HG02840 (cell line): ENCODE measurements at regions not wholly inside any gene's neighbourhood (a gene's known extent, or its start where the extent isn't known, plus 50 kb on each side); places are given as distances from the start of the nearest gene placed in this dataset.

Experiments used
- ATAC-seq: cut with Tn5 transposase; IDR thresholded peaks from one replicate; pipeline ENCODE4 v1.9.1; 2021; ENCODE audit warnings: mild to moderate bottlenecking, moderate library complexity, moderate number of reproducible peaks; ENCODE audit not compliant: unreplicated experiment, low FRiP score

DNA sequence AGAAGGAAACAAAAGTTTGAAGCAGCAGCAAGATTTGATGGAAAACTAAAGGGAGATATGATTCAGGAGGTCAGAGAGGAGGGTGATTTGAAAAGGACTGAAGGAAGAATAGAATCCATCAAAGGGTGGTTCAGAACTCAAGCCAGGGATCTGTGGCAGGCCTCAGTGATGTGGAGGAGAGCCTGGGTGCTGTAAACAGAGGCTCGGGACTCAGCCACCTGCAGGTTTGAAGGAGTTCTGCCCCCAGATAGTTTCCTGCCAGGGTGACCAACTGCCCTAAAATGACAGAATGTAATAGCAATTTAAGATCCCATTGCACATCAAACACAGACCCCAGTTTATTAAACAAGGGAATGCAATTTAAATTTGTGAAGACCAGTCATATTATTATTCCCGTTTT lies 204.0 kb upstream of the FAT1 start:
- no peak for ATAC-seq

DNA sequence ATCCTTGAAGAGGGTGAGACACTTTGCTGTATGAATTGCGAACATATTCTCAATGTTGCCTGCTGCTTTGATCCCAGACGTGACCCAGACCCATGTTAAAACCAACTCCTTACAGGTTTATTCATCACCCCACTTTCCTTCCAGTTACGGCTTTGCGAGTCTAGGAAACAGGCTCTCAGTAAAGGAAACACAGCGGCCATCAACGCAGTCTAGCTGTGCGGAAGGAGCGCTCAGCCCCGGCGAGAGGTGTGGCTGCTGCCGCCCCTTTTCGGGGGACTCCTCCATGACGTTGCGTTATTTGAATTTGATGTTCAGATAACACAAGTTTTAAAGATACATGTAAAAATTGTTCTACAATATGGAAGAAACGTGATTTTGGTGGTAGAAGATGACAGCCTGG lies 206.4 kb upstream of the FAT1 start:
- no peak for ATAC-seq

DNA sequence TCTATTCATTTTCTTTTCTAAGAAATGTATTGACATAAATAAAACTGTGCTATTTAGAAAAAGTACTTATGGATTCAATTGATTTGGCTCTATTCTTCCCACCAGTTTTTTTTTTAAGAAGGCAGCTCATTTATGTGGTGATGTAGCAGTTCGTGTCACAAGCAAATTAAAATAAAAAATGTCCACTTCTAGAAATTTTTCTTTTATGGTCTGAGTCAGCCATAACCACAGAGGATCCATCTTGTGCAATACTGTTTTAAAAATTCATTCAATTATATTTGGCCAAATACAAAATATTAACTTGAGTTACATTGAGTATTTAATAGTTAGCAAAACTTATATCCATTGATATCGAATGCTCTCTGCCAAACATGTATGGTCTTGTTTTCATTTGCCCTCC lies 207.9 kb upstream of the FAT1 start:
- ATAC-seq = no peak

DNA sequence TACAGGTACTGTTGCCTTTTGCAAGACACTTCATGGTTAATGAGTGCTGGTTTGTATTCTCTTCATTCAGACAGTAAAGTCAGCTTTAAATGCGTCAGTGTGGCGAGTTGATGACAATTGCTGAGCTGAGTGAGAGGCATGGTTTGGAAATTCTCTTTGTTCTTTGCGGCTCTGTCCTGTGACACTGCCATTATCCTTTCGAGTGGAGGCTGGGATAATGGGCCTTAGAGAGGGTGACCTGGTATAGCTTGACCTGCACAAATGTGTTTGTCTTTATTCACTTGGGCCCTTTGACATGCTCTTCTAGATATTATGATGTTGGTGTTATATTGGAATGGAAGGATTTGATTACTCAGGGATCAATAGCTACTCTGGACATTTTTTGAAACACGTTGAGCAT lies 208.5 kb upstream of the FAT1 start:
- ATAC-seq = no peak

DNA sequence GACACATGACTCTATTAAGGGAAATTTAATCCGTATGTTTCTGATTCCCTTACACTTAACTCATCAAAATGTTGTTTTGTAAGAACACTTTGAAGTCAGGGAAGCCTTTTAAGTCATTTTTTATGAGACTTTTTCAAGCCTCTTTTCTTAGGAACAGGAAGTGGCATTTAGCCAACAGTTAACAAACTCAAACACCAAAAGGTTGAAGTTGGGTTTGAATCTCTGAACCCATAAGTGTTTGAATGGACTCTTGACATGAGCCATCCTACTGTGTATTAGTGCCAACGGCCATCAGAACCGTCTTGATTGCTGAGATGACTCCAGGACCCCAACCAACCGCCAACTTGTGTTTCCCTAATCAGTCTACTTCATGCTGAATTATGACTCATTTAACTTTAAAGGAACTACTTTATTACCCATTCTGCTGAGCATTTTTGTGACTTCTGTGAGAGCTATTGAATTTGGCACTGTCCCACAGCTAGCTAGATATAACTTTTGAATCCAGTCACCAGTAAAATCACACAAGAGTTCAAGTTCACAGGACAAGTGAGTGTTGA lies 209.1 kb upstream of the FAT1 start:
- no peak for ATAC-seq

DNA sequence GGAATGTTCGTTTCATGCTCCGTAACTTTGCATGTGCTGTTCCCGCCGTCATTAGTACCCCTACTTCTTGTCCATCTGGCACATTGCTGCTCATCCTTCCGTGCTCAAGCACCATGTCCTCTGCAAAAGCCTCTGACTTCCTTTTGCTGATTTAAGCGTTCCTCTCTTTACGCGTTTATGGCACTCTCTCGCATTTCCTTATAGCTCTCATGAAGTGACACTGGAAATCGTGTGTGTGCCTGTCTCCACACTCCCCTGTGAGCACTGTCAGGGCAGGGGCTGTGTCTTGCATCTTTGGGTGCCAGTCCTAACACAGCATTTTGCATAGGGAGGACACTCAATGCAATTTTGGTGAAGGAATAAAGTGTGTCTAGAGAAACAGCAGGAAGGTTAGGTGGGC lies 210.6 kb upstream of the FAT1 start:
- ATAC-seq = no peak

DNA sequence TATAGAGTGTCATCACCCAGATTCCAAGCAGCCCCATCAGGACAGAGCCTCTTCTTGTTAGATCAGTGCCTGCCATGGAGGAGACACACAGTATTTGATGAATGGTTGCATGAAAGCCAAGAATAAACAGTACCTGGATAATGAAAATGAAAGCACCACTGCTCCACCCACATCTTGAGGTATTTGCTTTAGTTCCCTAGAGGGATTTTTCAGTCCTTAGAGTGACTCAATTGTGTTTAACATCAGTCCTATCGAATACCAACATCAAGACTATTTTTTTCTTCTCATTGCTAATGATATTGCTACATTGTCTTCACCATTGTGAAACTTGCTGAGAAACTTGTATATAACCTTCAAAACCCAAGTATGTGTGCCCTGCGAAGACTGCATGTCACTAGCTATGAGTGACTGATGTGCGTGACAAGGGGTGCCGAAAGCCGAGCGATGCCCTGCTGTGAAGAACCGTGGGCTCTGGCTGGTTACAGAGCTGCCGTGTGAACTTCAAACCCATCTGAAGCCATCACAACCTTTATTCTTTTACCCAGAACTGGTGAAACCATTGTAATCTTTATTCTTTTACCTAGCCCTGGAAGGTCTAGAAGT lies 211.3 kb upstream of the FAT1 start:
- no peak for ATAC-seq

DNA sequence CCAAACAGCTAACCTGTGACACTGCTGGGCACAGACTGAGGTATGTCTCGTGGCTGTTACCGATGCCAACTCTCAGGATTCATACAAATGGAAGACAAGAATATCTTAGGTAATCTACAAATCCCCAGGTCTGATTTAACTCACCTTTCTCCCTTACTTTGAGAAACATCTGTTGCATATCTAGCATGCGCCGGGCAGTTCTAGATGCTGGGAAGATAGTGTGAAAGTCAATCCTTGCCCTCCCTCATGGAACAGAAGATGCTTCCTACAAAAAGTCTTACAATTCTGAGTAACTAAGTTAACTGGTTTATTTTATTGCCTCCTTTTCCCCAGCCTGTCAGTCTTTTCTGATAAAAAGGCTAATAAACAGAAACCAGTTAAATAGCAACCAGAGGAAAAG lies 212.2 kb upstream of the FAT1 start:
- ATAC-seq = no peak

DNA sequence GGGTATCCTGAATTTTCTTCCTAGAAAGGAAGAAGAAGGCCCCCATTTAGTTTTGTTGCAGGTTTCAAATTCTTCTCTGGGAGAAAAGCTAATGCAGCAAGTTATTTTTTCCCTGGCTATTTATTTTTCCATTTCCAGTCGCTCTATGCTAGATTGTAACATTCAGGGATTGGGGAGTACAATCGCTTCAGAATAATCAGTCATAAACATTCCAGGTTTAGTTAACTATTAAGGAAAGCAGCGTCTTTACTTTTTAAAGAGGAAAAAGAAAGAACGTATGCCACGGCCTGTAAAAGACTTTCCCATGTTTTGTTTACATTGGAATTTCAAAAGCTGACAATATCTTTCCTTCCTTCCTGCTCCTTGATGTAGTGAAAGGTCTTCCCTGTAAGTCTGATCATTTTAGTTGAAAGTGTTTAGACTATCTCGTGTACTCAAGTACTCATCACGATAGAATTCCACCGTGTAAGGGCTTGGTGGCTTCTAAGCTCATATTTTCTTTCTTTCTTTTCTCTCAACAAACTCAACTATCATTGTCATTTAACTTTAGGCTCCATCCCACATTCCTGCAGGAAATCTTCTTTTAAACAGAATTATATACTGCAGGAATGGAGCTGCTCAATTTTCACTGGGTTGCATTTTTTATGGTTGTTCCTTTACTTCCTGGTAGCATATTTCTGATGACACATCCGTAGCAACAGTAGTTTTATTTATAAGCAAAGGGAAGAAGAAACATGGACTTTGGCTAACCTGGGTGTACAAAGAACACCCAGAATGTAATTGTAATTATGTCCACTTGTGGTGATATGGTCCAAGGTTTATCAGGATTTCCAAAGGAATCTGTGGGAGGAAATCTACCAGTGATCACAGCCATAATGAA lies 213.1 kb upstream of the FAT1 start:
- ATAC-seq = no peak

DNA sequence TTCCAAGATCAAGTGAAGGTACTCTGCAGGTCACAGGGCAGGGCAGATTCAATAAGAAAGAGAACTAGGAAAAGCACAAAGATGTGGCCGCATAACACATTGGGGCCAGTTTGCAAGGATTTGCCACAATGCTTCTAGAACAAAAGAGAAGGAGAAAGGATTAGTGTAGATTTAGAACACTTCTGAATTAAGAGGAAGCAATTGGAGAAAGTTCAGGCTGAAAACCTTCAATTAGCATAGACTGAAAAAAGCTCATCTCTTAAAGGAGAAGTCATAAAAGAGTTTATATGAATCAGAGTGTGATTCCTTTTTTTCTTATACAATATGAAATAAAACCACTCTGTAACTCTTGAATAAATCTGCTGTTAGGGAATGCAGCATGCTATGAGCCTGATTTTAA lies 215.6 kb upstream of the FAT1 start:
- no peak for ATAC-seq

DNA sequence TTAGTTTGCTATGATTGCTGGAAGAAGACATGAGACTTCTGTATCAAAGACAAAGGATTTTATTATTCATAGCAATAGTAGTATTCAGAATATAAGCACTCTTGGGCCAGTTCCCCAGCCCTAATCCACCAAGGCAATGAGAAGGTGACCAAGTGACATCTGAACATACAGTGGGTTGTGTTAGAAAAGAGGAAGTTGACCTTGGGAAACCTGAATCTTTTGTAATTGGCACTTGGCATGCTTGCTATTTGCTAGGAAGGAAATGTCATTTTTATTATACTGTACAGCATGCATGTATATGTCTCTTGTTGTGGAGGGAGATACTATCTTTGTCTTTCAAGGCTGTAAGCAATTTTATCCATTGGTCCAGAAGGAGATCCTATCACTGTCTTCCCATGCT lies 216.1 kb upstream of the FAT1 start:
- ATAC-seq = no peak

DNA sequence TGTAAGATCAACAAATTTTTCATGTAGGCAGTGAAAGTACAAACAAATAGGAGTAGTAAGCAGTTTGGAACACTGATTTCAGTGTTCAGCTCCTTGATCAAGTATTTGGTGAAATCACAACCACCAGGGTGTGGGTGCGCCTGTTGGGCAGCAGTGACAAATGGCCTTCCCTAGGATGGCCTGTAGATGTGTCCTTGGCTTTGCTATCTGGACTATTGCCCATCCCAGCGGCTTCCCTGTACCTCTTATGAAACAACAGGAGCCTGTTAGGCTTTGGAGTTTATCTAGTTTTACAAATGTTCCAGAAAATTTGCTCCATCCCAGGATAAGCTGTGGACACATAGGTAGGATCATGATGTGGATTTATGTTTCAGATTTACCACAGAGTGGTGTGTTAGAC lies 216.8 kb upstream of the FAT1 start:
- ATAC-seq = no peak

DNA sequence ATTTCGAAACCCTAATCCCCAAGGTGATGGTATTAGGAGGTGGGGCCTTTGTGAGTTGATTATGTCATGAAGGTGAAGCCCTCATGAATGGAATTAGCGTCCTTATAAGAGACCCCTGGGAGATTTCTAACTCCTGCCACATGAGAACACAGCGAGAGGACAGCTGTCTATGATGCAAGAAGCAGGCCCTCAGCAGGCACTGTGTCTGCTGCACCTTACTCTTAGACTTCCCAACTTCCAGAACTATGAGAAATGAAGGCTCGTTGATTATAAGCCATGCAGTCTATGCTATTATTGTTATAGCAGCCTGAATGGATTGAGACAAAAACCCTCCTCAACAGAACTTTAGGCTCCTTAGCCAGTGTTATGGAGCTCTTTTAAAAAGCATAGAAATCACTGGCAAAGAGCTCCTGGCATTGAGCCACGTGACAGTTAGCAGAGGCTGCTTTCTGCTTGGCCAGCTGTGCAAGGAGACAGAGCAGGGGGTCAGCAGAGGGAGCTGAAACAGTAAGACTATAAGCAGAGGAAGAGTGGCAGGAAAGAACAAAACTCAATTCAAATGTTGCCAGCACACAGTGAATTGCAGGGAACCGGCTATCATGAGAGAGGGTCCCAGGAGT lies 219.2 kb upstream of the FAT1 start:
- no peak for ATAC-seq

DNA sequence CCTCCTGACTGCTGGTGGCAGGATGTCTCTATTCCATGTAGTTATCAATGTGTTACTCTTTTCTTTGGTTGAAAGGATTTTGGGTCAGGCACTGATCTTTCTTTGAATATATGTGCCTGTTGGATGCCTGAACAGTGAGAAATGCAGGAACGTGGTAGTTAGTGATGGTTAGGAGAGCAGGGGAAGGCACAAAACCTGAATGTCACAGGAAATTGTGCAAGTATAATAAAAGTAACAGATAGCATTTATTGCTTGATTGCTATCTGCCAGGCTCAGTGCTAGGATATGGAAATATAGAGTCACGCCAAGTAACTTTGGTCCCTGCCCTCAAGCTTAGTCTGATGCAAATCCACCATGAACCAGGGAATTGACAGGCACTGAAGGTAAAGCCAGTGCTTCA lies 219.8 kb upstream of the FAT1 start:
- ATAC-seq = no peak

DNA sequence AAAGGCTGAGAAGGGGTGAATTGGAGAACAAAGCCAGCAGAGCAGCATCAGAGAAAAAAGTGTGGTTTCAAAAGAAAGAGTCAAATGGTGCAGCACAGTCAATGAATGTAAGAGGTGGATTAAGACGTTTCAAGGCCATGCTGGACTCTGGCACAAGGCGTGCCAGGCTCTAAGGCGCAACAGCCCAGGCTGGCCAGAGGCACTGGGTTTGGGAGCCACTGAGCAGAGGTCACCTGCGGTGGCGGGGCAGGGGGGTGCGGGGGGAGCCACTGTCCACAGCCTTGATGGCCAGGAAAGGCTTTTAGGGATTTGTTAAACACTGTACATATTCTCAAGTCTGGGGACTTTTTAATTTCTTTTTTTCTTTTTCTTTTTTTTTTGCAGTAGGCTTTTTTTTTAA lies 222.5 kb upstream of the FAT1 start:
- no peak for ATAC-seq

DNA sequence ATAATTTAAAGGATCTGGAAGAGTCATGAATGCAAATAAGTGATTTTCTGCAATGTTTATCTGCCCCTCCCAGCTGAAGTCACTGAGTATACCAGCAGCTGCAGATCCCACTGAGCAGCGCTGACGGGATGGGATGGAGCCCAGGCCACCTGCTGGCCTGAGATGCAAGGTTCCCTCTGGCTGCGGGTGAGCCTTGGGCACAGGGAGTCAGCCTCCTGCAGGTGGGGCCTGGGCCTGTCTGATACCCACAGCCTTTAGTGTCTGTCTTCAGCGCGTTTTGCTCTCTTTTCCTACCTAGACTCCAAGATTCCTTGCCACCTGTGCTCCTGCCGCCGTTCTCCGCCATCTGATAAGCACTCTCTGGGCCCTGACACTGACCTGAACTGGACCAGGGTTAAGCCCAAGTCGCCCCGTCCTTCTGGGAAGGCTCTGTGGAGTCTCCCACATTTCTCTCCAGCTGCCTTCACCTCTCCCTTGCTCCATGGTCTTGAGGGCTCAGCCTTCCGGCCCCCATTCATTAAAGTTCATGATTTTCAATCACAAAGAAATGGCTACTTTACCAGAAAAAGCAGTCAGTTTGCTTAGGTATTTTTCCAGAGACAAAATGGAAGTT lies 223.1 kb upstream of the FAT1 start:
- no peak for ATAC-seq

DNA sequence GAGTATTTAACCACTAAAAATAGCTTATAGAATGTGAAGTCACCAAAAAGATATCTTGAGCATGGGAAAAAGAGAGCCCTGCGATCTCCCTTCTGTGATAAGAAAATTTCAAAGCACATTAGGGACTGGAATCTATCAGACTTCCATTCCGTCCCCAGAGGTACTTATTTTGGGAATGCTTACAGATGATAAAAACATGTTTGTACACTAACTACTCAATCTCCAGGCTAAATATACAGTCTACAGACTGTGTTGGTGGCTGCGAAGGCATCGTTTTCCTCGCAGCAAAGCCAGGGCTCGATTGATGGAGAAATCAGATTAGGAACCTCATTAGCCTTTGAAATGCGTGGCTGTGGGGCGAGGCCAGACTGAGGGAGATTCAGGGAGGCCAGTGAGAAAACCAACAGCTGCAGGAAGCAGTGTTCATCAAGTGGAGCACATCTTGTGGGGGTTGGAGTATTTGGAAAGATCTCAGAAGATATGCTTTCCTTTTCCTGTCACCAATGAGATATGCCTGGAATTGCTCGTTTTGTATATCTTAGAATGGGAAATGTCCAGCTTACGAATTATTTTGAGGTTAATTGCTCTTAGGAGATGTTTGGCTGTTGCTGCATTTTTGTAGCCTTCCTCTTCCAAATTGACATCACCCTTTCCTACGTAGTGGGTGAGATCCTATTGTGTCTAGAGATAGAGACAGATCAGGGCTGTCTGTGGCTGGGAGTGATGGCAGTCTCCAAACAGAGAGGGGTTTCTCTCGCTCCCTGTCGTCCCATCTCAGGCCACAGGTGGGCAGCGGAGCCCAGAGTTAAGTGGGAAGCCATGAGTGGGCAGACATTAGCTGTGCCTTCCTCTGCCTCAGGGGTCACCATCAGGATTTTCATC lies 224.9 kb upstream of the FAT1 start:
- ATAC-seq = no peak

DNA sequence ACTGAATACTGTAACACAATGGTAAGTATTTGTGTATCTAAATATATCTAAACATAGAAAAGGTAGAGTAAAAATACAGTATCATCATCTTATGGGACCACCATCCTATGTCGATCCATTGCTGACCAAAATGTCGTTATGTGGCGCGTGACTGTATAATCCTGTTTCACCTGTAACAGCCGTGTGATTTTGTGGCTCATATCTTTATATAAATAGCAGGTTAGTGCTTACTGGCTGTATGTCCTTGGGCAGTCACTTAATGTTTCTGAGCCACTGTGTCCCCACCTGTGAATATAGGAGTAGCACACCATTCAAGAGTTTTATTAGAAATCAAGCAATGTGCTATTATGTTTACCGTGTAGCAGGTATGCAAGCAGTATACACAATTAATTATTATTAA lies 226.2 kb upstream of the FAT1 start:
- no peak for ATAC-seq

DNA sequence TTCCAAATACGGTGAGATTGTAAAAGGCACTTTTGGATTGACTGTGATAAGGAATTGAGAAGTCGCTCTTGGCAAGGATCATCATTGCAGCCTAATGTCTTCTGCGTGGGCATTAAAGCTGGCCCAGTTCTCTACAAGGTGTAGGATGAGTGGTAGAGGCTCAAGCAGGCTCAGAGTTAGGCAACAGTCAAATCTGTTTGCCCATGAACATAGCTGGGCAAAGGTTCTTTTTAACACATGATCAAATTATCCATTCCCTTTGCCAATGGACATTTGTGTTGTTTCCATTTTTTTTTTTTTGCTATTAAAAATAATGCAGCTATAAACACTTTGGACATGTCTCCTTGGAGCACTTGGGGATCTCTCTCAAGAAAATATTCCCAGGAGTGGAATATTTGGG lies 229.1 kb upstream of the FAT1 start:
- no peak for ATAC-seq

DNA sequence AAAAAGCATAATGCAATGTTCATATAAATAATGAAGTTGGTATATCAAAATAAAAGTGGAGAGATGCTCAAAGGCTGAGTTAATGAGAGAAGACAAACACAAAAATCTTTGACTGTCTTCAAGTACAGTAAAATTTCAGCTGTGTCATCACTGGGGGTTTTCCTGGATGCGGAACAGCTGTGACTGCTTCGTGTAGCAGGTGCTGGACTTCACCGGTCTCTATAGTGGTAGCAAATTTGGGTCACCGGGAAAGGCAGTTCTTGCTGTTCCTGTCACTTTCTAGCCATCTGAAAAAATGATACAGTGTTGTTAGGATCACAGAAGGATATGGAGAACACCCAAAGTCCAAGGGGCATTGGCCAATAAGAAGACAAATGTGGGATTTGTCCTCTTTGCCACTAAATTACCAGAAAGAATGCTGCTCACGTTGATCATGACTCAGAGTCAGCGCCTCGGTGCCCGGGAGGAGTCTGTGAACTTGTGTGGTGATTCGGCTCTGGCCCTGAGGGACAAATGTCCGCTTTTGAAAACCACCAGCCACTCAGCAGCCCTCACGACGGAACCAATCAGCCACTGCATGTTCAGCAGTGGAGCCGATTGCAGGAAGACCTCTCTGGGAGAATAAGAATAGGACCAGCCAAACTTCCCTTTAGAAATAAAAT lies 230.1 kb upstream of the FAT1 start:
- no peak for ATAC-seq
